H1 (cell line): ENCODE measurements at regions not wholly inside any gene's neighbourhood (a gene's known extent, or its start where the extent isn't known, plus 50 kb on each side); places are given as distances from the start of the nearest gene placed in this dataset.

ENCODE experiments used
- EP300 ChIP-seq, 2 experiments: IDR thresholded peaks; 1 replicate in 1 of 2; 2 replicates in 1 of 2; pipeline ENCODE4 v1.6.1; 2011 to 2012; ENCODE audit warnings: low read depth in 2 of 2, low read length in 2 of 2, mild to moderate bottlenecking in 2 of 2, borderline replicate concordance in 1 of 2, inconsistent platforms in 1 of 2, moderate library complexity in 1 of 2
- EZH2 ChIP-seq: fragments of 200-600 bp; sonication (generic); IDR thresholded peaks from 2 replicates; pipeline ENCODE4 v1.7.1; 2012; ENCODE audit warnings: low read depth, mild to moderate bottlenecking, moderate library complexity, low read length, inconsistent platforms; ENCODE audit not compliant: severe bottlenecking
- JUND ChIP-seq: IDR thresholded peaks from 2 replicates; pipeline ENCODE4 v1.6.1; 2011; ENCODE audit warnings: mild to moderate bottlenecking, improper control_type of control experiment, low read length
- SIRT6 ChIP-seq: IDR thresholded peaks from one replicate; pipeline ENCODE4 v1.7.1; 2012; ENCODE audit warnings: low read length, inconsistent platforms
- TF ChIP-seq, protein P1 (sequence below): IDR thresholded peaks from 2 replicates; pipeline ENCODE4 v1.6.1; 2011; ENCODE audit warnings: low read length, improper control_type of control experiment

GRCh38 chr12:5166976-5167375 lies 123.3 kb downstream of the KCNA5 start (continued):
- no peak for TF ChIP-seq EP300 (IDR thresholded peaks at IDR 0.05; ENCODE audit: borderline replicate concordance in 1 of 2, low read depth in 2 of 2, low read length in 2 of 2)
- TF ChIP-seq, protein P1, sequence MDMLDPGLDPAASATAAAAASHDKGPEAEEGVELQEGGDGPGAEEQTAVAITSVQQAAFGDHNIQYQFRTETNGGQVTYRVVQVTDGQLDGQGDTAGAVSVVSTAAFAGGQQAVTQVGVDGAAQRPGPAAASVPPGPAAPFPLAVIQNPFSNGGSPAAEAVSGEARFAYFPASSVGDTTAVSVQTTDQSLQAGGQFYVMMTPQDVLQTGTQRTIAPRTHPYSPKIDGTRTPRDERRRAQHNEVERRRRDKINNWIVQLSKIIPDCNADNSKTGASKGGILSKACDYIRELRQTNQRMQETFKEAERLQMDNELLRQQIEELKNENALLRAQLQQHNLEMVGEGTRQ: no peak
- no peak for TF ChIP-seq JUND
- no peak for TF ChIP-seq SIRT6
- no peak for TF ChIP-seq EZH2
